GM13977 (cell line): ENCODE measurements at regions not wholly inside any gene's neighbourhood (a gene's known extent, or its start where the extent isn't known, plus 50 kb on each side); places are given as distances from the start of the nearest gene placed in this dataset.
"Not testable (repeated sequence)": the region's sequence is repeated elsewhere in the genome, so short reads cannot be mapped to it uniquely, and the experiment has no call there.

Experiments used
- DNase-seq: peaks from one replicate; pipeline ENCODE4 v3.0.0; 2012; ENCODE audit warnings: low spot score
- CTCF ChIP-seq: IDR thresholded peaks from 2 replicates; pipeline ENCODE4 v1.5.1; 2012; ENCODE audit warnings: mild to moderate bottlenecking, control low read depth; ENCODE audit not compliant: insufficient read depth; ENCODE audit errors: extremely low read depth, missing control alignments
- in situ Hi-C: fragments of 300-500 bp; cut with MboI; formaldehyde crosslinking; loops from one replicate; pipeline ENCODE4 v1.12.0; 2022; ENCODE audit warnings: low sequenced_read_pairs, low pct_unique_long_range_greater_than_20kb, mixed read lengths, inconsistent platforms; ENCODE audit not compliant: unreplicated experiment

- in situ Hi-C loops = loop anchor here (25.0 kb wide), 1 partner anchor 733 kb away; no protein-coding TSS in a partner anchor
- TF ChIP-seq CTCF = no peak
- no peak for DNase-seq
Observed at GRCh38 chr13:95420501-95420900, 119.2 kb upstream of the ABCC4 start.

DNA sequence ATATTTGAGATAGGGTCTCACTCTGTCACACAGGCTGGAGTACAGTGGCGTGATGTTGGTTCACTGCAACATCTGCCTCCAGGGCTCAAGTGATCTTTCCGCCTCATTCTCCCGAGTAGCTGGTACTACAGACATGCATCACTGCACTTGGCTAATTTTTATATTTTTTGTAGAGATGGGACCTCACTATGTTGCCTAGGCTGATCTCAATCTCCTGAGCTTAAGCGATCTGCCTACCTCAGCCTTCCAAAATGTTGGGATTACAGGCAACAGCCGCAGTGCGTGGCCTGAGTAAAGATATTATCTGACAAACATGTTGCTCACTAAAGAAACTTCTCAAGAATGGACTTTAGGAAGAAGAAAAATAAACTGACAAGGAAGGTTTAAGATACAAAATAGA lies 125.4 kb upstream of the ABCC4 start:
- no peak for TF ChIP-seq CTCF
- DNase-seq = no peak
- in situ Hi-C loops = no loop called here

- in situ Hi-C loops, DNase-seq: not testable (repeated sequence)
Observed at GRCh38 chr13:95430525-95430924, 122.0 kb upstream of the CLDN10 start.

- DNase-seq = no peak
- TF ChIP-seq CTCF = no peak
- in situ Hi-C loops = no loop called here
Observed at GRCh38 chr13:95432141-95432540, 120.4 kb upstream of the CLDN10 start.

DNA sequence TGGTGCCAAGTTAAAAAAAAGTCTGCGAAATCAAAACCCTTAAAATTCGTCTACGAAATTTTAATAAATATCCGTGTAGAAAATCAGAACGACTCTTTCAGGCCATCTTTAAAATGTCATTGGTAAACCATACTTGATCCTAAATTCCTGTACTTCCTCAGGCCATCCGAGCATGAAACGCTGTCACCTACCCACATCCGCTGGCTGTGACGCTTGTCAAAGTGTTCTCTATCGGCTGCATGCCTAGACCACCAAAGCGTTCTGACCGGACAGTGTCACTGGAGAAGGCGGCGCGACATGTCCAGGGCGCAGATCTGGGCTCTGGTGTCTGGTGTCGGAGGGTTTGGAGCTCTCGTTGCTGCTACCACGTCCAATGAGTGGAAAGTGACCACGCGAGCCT lies 119.0 kb upstream of the CLDN10 start:
- no peak for TF ChIP-seq CTCF
- in situ Hi-C loops = no loop called here
- DNase-seq = no peak

- no peak for DNase-seq
- TF ChIP-seq CTCF = no peak
- in situ Hi-C loops = no loop called here
Observed at GRCh38 chr13:95434111-95434510, 118.4 kb upstream of the CLDN10 start.

DNA sequence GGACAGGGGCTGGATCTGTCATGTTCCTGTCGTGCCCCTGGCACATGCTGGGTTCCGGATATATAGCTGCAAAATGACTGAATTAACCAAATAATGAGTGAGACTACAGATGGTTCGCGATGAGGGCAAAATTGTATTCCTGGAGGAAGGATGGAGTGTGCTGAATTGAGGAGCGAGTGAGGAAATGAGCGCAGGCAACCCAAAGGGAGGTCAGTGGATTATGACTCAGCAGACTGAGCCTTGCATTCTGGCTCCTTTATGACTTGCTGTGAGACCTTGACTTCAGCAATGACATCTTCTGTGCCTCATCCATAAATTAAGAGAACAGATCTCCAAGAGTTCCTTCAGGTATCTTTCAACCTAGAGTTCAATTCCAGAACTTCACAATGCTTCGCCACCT lies 115.0 kb upstream of the CLDN10 start:
- in situ Hi-C loops = no loop called here
- no peak for TF ChIP-seq CTCF
- no peak for DNase-seq

GRCh38 chr13:95438297-95438696 lies 114.2 kb upstream of the CLDN10 start:
- no peak for DNase-seq
- in situ Hi-C loops = no loop called here
- no peak for TF ChIP-seq CTCF
